ENCODE measurements at regions not wholly inside any gene's neighbourhood (a gene's known extent, or its start where the extent isn't known, plus 50 kb on each side); places are given as distances from the start of the nearest gene placed in this dataset.

DNA sequence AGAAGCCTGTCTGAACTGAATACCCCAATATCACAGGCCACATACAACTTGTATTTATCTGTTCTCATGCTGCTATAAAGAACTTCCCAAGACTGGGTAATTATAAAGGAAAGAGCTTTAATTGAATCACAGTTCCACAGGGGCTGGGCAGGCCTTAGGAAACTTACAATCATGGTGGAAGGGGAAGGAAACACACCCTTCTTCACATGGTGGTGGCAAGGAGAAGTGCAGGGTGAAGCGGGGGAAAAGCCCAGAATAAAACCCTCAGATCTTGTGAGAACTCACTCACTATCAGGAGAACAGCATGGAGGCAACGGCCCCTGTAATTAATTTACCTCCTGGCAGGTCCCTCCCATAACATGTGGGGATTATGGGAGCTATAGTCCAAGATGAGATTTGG, 50.3 kb upstream of the FNDC1 start:
- Mint-ChIP-seq H3K9me3 (no peaks in the 10 kb centered on the region), H3K4me3 (no peak overlapping the region), H3K4me1 (no peaks in the 10 kb centered on the region), H3K36me3 (ENCODE audit: low read depth) (no peaks in the 10 kb centered on the region), H3K27me3 (no peaks in the 10 kb centered on the region), H3K27ac (no peak overlapping the region)
- ATAC-seq (replicated peaks), result no peak

DNA sequence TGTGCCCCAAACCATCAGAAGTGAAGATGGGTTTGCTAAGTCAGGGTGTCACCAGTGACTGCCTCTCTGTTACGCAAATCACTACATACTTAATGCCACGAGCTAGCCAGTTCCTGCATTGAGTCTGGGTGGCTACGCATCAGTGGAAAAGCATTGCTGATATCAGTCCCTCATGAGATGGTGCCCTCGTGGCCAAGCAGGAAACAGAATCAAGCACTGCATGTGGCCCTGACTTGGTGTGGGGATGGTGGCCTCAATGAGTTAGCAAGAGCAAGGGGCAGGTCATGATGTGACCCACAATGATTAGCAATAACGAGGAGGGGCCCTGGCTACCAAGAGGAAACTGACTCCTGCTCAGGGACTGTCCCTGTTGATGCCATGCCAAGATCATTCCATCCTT, 51.6 kb upstream of the FNDC1 start:
- no peaks in the 10 kb centered on the region for H3K27me3 Mint-ChIP-seq
- H3K4me3 Mint-ChIP-seq, result no peak overlapping the region
- no peaks in the 10 kb centered on the region for H3K4me1 Mint-ChIP-seq
- ATAC-seq (replicated peaks), result no peak
- no peaks in the 10 kb centered on the region for H3K36me3 Mint-ChIP-seq (ENCODE audit: low read depth)
- H3K9me3 Mint-ChIP-seq, result no peaks in the 10 kb centered on the region
- H3K27ac Mint-ChIP-seq, result no peak overlapping the region

DNA sequence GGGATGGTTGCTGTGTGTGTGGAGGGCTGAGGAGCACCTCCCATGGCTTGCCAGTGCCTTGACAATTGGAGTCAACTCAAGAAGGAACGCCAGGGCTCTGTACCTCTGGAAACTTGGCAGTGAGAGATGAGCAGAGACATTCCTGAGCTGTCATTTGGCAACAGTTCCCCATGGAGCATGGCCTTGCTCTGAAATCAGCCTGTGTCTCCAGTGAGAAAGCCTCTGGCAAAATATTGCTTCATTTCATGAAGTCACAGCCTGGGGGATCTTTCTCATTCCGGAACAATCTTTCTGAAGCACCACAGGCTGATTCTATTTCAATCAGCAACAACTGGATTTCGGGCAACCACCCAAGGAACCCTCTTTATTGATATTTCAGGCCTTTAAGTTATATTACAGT, 52.2 kb upstream of the FNDC1 start:
- no peak for ATAC-seq (replicated peaks)
- Mint-ChIP-seq H3K9me3 (no peaks in the 10 kb centered on the region), H3K27ac (no peak overlapping the region), H3K4me3 (no peak overlapping the region), H3K27me3 (no peaks in the 10 kb centered on the region), H3K4me1 (no peaks in the 10 kb centered on the region), H3K36me3 (ENCODE audit: low read depth) (no peaks in the 10 kb centered on the region)

DNA sequence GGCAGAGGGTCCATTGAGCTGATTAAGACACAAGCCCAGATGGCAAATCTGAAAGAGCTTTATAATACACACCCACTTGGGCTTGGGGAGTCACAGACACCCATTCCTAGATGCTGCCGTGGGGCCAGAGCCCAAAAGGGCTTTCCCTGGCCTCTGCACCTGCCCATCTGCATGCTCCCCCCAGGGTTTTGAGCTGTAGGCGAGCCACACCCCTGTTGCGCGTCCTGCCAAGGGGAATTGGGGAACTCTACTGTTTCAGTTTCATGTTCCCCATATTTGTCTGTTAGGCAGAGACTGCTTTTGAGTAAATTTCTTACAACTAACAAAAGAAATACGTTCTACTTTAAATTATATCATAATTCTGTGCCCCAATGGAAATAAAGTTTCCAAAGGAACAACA, 52.9 kb upstream of the FNDC1 start:
- ATAC-seq (replicated peaks), result no peak
- Mint-ChIP-seq H3K27me3 (no peaks in the 10 kb centered on the region), H3K36me3 (ENCODE audit: low read depth) (no peaks in the 10 kb centered on the region), H3K4me1 (no peaks in the 10 kb centered on the region), H3K27ac (no peak overlapping the region), H3K9me3 (no peaks in the 10 kb centered on the region), H3K4me3 (no peak overlapping the region)

DNA sequence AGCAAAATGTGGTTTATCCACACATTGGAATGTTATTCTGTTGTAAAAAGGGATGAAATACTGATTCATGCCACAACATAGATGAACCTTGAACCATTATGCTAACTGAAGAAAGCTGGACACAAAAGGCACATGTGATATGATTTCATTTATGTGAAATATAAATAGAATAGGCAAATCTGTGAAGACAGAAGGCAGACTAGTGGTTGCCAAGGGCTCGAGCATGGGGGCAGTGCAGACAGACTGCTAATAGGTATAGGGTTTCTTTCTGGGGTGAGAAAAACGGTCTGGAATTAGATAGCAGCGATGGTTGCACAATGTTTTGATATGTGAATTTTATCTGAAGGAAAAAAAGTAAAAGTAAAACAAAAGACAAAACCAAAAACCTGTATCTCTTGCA, 54.6 kb upstream of the FNDC1 start:
- ATAC-seq (replicated peaks), result no peak
- Mint-ChIP-seq H3K4me1 (peaks cover 12% of the 10 kb centered on the region), H3K27me3 (no peaks in the 10 kb centered on the region), H3K27ac (no peak overlapping the region), H3K9me3 (no peaks in the 10 kb centered on the region), H3K36me3 (ENCODE audit: low read depth) (no peaks in the 10 kb centered on the region), H3K4me3 (no peak overlapping the region)

DNA sequence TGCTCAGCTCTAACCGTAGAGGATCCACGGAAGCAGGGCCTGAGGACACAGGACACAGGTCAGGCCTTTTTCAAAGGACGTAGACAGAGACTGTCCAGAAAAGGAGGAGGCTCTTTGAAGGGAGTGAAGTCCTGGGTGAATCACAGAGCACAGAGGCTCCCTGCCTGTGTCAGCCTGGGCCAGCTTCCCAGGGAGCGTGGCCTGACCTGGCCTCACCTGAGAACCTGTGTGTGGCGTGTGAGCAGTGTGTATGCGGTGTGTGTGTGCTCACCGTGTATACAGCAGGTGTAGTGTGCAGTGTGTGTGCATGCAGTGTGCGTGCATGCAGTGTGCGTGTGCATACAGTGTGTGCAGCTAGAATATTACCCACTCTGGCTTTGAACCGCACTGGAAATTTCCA, 56.0 kb upstream of the FNDC1 start:
- Mint-ChIP-seq H3K27me3 (no peaks in the 10 kb centered on the region), H3K4me1 (peaks cover 18% of the 10 kb centered on the region), H3K4me3 (no peak overlapping the region), H3K36me3 (ENCODE audit: low read depth) (no peaks in the 10 kb centered on the region), H3K27ac (no peak overlapping the region), H3K9me3 (no peaks in the 10 kb centered on the region)
- no peak for ATAC-seq (replicated peaks)

DNA sequence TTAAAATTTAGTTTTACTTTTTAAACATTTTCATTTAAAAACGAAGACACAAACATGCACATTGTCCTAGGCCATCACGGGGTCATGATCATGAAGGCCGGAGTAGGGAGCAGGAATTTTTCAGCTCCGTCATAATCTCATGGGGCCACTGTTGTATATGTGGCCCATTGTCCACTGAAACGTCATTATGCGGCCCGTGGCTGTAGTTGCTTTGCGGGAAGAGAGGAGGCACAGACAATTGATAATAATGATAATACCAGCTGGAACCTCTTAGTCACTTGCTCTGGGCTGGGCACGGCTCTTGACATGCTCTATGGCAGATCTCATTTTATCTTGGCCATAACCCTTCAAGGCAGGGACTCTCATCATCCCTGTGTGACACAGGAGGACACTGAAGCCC, 56.5 kb upstream of the FNDC1 start:
- H3K27me3 Mint-ChIP-seq, result no peaks in the 10 kb centered on the region
- H3K27ac Mint-ChIP-seq, result no peak overlapping the region
- no peak overlapping the region for H3K4me3 Mint-ChIP-seq
- H3K36me3 Mint-ChIP-seq (ENCODE audit: low read depth), result no peaks in the 10 kb centered on the region
- no peak for ATAC-seq (replicated peaks)
- no peaks in the 10 kb centered on the region for H3K9me3 Mint-ChIP-seq
- peaks cover 23% of the 10 kb centered on the region for H3K4me1 Mint-ChIP-seq

DNA sequence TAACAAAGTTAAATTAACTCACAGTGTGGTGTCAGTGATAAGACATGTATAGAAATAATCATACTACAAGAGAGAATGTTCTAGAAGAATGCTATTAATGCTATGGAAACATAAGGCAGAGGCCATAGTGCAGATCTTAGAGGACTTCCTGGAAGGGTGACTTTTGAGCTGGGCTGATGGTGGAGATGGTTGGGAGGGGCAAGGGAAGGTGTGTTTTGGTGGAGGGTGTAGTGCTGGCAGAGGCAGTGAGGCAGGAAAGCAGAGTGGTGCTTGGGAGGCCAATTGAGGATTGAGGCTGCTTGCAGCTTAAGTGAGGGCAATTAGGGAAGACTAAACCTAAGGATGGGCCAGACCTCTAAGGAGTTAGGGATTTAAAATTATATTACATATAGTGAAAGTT, 58.5 kb upstream of the FNDC1 start:
- Mint-ChIP-seq H3K36me3 (ENCODE audit: low read depth) (no peaks in the 10 kb centered on the region), H3K9me3 (no peaks in the 10 kb centered on the region), H3K27ac (no peak overlapping the region), H3K4me1 (peaks cover 41% of the 10 kb centered on the region), H3K4me3 (peak overlapping the region; percentile 3), H3K27me3 (no peaks in the 10 kb centered on the region)
- no peak for ATAC-seq (replicated peaks)

DNA sequence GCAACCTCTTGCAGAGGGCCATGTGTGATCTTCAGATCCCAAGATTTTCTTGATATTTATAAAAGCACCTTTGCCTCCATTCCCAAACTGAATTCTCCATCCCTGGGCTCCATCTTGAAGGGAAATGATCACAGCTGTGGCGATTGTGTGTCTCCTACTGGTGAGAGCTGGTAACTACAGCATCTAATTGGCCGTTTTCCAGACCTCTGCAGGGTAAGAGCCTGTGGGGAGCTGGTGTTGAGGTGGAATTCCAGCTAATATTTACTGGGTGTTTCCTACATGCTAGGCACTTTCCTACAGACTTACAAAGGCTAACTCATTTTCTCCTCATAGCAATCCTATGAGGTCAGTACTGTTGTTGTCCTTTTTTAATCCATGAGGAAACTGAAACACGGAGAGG, 59.2 kb upstream of the FNDC1 start:
- Mint-ChIP-seq H3K27ac (peak overlapping the region; percentile 9), H3K9me3 (no peaks in the 10 kb centered on the region), H3K27me3 (no peaks in the 10 kb centered on the region), H3K4me3 (peak overlapping the region; percentile 11), H3K36me3 (ENCODE audit: low read depth) (no peaks in the 10 kb centered on the region), H3K4me1 (peaks cover 41% of the 10 kb centered on the region)
- ATAC-seq (replicated peaks), result no peak

DNA sequence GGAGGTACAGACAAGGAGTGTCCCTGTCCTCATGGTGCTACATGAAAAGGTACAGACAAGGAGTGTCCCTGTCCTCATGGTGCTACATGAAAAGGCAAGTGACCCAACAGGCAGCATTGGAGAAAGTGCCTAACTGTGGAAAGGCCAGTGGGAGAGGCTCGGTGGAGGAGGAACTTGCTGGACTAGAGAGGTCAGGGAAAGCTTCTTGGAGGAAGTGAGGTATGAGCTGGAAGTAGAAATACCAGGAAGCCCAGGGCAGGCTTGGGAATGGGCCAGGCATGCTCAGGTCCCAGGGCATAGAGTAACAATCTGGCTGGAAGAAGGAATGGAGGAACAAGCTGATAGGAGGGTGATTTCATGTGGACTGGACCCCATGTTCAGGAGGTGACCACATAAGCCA, 59.8 kb upstream of the FNDC1 start:
- Mint-ChIP-seq H3K27ac (peak overlapping the region; percentile 9), H3K4me3 (peak overlapping the region; percentile 11)

DNA sequence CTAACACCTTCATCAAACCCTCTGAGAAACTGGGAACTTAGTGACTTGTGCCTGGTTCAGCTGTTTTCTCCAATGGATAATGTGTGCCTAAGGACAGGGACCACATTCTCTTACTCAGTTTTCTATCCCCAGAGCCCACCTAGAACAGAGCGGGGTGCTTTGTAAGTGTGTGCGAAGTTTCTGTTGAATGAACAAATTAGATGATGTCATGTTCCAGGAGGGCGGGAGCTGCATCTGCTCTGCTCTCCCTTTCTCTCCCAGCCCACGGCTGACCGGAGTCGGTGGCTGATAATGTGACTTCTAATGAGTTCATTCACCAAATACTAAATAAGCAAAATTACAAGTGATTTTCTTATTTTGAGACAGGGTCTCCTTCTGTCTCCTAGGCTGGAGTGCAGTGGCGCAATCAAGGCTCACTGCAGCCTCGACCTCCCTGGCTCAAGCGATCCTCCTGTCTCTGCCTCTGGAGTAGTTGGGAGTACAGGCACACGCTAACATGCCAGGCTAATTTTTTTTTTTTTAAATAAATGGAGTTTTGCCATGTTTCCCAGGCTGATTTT, 60.7 kb upstream of the FNDC1 start:
- H3K27me3 Mint-ChIP-seq, result no peaks in the 10 kb centered on the region
- ATAC-seq (replicated peaks), result no peak
- no peaks in the 10 kb centered on the region for H3K36me3 Mint-ChIP-seq (ENCODE audit: low read depth)
- H3K4me3 Mint-ChIP-seq, result peak overlapping the region; percentile 92
- peak overlapping the region; percentile 95 for H3K27ac Mint-ChIP-seq
- no peaks in the 10 kb centered on the region for H3K9me3 Mint-ChIP-seq
- peaks cover 48% of the 10 kb centered on the region for H3K4me1 Mint-ChIP-seq

More for the DNA sequence above, 59.8 kb upstream of the FNDC1 start:
- Mint-ChIP-seq H3K9me3 (no peaks in the 10 kb centered on the region), H3K4me1 (peaks cover 41% of the 10 kb centered on the region), H3K36me3 (ENCODE audit: low read depth) (no peaks in the 10 kb centered on the region), H3K27me3 (no peaks in the 10 kb centered on the region)
- no peak for ATAC-seq (replicated peaks)

DNA sequence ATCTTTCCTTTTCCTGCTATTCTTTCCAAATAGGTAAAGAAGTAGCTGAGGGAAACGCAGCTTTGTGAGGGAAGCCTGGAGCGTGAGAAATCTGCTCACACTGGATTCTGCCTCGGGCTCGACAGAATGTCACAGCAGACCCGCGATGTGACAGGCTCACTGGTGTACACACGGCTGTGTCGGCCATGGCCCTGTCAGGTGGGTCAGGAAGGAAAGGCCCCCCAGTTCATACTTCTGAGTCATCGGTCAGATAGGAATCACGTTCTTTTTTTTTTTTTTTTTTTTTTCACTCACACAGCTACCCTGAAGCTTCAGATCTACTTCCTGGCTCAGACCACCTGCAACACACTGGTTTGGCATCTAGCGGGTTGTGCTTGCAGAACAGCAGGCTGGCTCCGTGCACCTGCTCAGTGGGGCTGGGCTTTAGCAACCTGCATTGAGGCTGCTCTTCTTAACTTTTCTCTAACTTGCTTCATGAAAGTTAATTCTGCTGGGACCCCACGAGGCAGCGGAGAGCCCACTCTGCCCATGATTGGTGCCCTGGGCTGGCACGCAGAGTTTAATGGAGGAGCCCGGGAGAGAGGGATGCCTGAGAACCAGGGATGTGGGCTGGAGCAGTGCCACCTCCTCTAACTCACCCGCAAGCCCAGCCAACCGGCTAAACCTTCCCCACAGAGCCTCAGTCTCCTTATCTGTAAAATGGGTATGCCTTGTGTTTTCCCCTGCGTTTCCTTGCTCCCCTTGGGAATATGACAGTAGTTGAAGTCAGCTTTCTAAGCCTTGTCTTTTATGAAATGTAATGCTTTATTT, 61.5 kb upstream of the FNDC1 start:
- Mint-ChIP-seq H3K27me3 (no peaks in the 10 kb centered on the region), H3K9me3 (no peaks in the 10 kb centered on the region), H3K27ac (peak overlapping the region; percentile 95), H3K36me3 (ENCODE audit: low read depth) (no peaks in the 10 kb centered on the region), H3K4me1 (peaks cover 54% of the 10 kb centered on the region), H3K4me3 (peak overlapping the region; percentile 92)
- ATAC-seq (replicated peaks), result peak; percentile 29

DNA sequence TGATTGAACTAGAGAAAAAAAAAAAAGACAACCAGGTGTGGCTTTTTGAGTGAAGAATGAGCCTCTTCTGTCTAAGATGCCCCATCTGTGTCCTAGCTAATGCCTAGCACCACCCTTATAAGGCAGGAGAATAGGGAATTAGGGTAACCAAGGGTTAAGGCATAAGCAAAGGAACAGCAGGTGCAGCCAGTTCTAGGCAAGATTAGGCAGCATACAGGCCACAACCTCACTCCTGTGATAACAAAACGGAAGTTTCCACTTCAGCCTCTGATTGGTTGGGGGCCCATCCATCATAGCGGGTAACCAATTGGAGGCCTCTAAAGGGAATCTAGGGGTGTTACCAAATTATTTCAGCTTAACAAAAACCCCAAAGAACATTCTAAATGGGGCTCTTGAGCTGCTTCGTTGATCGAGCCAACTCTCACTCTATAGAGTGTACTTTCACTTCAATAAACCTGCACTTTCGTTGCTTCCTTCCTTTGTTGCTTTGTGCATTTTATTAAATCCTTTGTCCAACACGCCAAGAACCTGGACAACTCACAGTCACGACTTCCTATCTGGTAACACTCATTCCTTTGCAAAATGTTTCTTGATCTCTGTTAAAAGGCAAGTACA, 61.9 kb upstream of the TAGAP start:
- H3K36me3 Mint-ChIP-seq (ENCODE audit: low read depth), result no peaks in the 10 kb centered on the region
- peak overlapping the region; percentile 95 for H3K27ac Mint-ChIP-seq
- H3K4me1 Mint-ChIP-seq, result peaks cover 58% of the 10 kb centered on the region
- peak; percentile 92 for ATAC-seq (replicated peaks)
- no peaks in the 10 kb centered on the region for H3K9me3 Mint-ChIP-seq
- peak overlapping the region; percentile 92 for H3K4me3 Mint-ChIP-seq
- no peaks in the 10 kb centered on the region for H3K27me3 Mint-ChIP-seq

DNA sequence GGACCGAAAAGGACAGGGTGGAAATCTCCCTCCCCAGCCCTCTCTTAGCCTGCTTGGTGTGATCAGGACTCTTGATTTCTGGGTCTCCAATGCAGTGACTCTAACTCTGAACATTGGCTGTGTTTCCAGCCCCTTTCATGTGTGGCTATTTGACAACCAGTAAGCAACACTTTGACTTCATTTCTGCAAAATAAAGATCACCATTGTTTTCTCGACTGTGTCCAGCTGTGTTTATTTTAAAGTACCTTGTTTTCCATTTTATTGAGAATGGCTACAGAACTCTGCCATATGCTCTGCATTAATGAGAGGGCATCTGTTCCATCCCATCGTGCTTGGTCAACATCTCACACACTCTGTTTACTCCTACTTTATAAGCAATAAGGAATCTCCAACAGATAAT, 60.9 kb upstream of the TAGAP start:
- Mint-ChIP-seq H3K27ac (peak overlapping the region; percentile 95), H3K4me1 (peaks cover 57% of the 10 kb centered on the region), H3K27me3 (no peaks in the 10 kb centered on the region), H3K9me3 (no peaks in the 10 kb centered on the region), H3K4me3 (peak overlapping the region; percentile 92), H3K36me3 (ENCODE audit: low read depth) (no peaks in the 10 kb centered on the region)
- ATAC-seq (replicated peaks), result no peak

DNA sequence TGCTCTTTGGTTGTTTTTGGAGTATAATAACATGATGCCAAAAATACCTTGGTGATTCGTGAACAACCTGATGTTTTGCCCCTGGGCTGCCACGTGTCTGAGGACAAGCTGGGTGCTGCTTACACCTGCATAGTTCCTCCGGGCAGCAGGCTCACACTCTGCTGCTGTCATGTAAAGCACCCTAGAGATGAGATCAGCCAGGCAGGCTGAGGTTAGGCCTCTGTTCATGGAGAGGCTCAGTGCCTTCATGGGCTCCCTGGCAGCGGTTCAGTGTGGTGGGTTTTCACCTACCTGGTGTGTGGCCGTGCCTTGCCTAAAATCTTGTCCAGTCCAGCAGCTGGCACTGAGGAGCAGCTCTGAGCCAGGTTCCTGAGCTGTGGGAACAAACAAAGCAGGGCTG, 60.1 kb upstream of the TAGAP start:
- Mint-ChIP-seq H3K27ac (peak overlapping the region; percentile 81), H3K27me3 (no peaks in the 10 kb centered on the region), H3K9me3 (no peaks in the 10 kb centered on the region), H3K4me1 (peaks cover 58% of the 10 kb centered on the region), H3K4me3 (peak overlapping the region; percentile 83), H3K36me3 (ENCODE audit: low read depth) (no peaks in the 10 kb centered on the region)
- no peak for ATAC-seq (replicated peaks)

Measured in activated T-helper 17 cell treated with anti-CD3 and anti-CD28 coated beads, Interleukin-2, amount 50 U/mL, for 72 hours (primary cell).